Hepatocyte (in vitro differentiated cells): ENCODE measurements at regions not wholly inside any gene's neighbourhood (a gene's known extent, or its start where the extent isn't known, plus 50 kb on each side); places are given as distances from the start of the nearest gene placed in this dataset.

ENCODE experiments used
- EZH2 ChIP-seq: fragments of 200-600 bp; sonication (generic); IDR thresholded peaks from 2 replicates; pipeline ENCODE4 v1.6.1; 2016; ENCODE audit warnings: antibody characterized with exemption, mild to moderate bottlenecking, borderline replicate concordance
- TF ChIP-seq, protein P1 (sequence below): fragments of 200-600 bp; sonication (generic); IDR thresholded peaks from 2 replicates; pipeline ENCODE4 v1.5.1; 2016; ENCODE audit warnings: antibody characterized with exemption, mild to moderate bottlenecking; ENCODE audit not compliant: poor library complexity

DNA sequence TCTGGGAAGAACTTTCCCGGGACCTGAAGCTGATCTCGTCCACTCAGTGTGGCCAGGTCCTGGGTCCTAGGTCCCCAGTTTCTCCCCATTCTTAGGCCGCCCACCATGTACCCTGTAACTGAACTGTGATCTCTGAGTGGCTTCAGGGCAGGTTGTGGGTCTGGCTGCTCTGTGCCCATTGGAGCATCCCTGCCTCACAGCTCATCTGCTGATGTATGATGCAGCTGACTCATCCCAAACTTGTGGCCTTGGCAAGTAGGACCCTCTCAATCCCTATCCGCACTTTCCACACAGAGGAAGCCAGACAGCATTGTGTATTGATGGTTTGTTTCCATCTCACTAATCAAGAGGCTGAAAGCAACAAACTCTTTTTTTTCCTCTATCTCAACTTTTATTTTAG is 69.1 kb upstream of the XCR1 start:
- TF ChIP-seq EZH2 = no peak
- TF ChIP-seq, protein P1, sequence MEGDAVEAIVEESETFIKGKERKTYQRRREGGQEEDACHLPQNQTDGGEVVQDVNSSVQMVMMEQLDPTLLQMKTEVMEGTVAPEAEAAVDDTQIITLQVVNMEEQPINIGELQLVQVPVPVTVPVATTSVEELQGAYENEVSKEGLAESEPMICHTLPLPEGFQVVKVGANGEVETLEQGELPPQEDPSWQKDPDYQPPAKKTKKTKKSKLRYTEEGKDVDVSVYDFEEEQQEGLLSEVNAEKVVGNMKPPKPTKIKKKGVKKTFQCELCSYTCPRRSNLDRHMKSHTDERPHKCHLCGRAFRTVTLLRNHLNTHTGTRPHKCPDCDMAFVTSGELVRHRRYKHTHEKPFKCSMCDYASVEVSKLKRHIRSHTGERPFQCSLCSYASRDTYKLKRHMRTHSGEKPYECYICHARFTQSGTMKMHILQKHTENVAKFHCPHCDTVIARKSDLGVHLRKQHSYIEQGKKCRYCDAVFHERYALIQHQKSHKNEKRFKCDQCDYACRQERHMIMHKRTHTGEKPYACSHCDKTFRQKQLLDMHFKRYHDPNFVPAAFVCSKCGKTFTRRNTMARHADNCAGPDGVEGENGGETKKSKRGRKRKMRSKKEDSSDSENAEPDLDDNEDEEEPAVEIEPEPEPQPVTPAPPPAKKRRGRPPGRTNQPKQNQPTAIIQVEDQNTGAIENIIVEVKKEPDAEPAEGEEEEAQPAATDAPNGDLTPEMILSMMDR = no peak
